Parathyroid adenoma (tissue), 2 donors: ENCODE measurements at regions not wholly inside any gene's neighbourhood (a gene's known extent, or its start where the extent isn't known, plus 50 kb on each side); places are given as distances from the start of the nearest gene placed in this dataset.

Experiments used
- H2AFZ ChIP-seq: fragments of 300-600 bp; sonication (generic); one replicate; pipeline ENCODE4 v1.7.0; 2017; ENCODE audit warnings: antibody characterized with exemption, mild to moderate bottlenecking
- H3K27ac ChIP-seq: fragments of 300-600 bp; sonication (generic); one replicate; pipeline ENCODE4 v1.7.0; 2017
- H3K27me3 ChIP-seq: fragments of 300-600 bp; sonication (generic); one replicate; pipeline ENCODE4 v1.7.0; 2017; ENCODE audit warnings: low read length; ENCODE audit not compliant: control insufficient read depth, insufficient read depth
- H3K36me3 ChIP-seq: fragments of 300-600 bp; sonication (generic); one replicate; pipeline ENCODE4 v1.7.0; 2017; ENCODE audit warnings: low read length; ENCODE audit not compliant: control insufficient read depth, insufficient read depth
- H3K4me1 ChIP-seq: fragments of 300-600 bp; sonication (generic); one replicate; pipeline ENCODE4 v1.7.0; 2017; ENCODE audit warnings: control low read depth
- H3K4me2 ChIP-seq: fragments of 300-600 bp; sonication (generic); one replicate; pipeline ENCODE4 v1.7.0; 2017; ENCODE audit warnings: low read length
- H3K4me3 ChIP-seq: fragments of 300-600 bp; sonication (generic); one replicate; pipeline ENCODE4 v1.7.0; 2017; ENCODE audit warnings: low read depth, low read length
- H3K79me2 ChIP-seq: fragments of 300-600 bp; sonication (generic); one replicate; pipeline ENCODE4 v1.7.0; 2017; ENCODE audit warnings: control low read depth
- H3K9ac ChIP-seq: fragments of 300-600 bp; sonication (generic); one replicate; pipeline ENCODE4 v1.7.0; 2017; ENCODE audit warnings: mild to moderate bottlenecking
- H3K9me3 ChIP-seq: fragments of 300-600 bp; sonication (generic); one replicate; pipeline ENCODE4 v1.7.0; 2017; ENCODE audit warnings: low read length; ENCODE audit not compliant: control insufficient read depth
- TF ChIP-seq, protein P1 (sequence below): fragments of 300-600 bp; sonication (generic); IDR thresholded peaks from one replicate; pipeline ENCODE4 v1.7.0; 2017; ENCODE audit warnings: antibody characterized with exemption, mild to moderate bottlenecking
- donor health status: primary hyperparathyroidism.

DNA sequence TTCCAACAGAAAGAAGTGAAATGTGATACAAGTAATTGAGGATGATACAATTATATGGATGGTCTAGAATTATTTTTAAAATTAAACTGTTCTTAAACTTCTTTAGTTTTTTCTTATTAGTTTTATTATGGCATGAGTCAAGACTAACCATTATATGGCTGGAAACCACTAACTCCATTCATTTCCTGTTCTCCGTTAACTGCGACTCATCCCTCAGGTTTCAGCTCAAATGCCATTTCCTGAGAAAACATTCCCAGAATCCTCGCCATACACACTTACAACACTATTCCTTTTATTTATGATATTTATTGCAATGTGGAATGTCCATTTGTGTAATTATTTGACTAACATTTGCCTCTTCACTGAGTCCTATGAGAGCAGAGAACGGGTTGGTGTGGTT is 394.1 kb downstream of the SOX2 start:
- TF ChIP-seq, protein P1, sequence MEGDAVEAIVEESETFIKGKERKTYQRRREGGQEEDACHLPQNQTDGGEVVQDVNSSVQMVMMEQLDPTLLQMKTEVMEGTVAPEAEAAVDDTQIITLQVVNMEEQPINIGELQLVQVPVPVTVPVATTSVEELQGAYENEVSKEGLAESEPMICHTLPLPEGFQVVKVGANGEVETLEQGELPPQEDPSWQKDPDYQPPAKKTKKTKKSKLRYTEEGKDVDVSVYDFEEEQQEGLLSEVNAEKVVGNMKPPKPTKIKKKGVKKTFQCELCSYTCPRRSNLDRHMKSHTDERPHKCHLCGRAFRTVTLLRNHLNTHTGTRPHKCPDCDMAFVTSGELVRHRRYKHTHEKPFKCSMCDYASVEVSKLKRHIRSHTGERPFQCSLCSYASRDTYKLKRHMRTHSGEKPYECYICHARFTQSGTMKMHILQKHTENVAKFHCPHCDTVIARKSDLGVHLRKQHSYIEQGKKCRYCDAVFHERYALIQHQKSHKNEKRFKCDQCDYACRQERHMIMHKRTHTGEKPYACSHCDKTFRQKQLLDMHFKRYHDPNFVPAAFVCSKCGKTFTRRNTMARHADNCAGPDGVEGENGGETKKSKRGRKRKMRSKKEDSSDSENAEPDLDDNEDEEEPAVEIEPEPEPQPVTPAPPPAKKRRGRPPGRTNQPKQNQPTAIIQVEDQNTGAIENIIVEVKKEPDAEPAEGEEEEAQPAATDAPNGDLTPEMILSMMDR: no peak
- Histone ChIP-seq H3K36me3 (no peaks in the 10 kb centered on the region), H3K9ac (no peak overlapping the region), H3K4me3 (no peak overlapping the region), H3K4me1 (no peaks in the 10 kb centered on the region), H2AFZ (no peak overlapping the region), H3K4me2 (no peak overlapping the region), H3K9me3 (peaks cover 2% of the 10 kb centered on the region), H3K27me3 (no peaks in the 10 kb centered on the region), H3K79me2 (no peaks in the 10 kb centered on the region), H3K27ac (no peak overlapping the region)

DNA sequence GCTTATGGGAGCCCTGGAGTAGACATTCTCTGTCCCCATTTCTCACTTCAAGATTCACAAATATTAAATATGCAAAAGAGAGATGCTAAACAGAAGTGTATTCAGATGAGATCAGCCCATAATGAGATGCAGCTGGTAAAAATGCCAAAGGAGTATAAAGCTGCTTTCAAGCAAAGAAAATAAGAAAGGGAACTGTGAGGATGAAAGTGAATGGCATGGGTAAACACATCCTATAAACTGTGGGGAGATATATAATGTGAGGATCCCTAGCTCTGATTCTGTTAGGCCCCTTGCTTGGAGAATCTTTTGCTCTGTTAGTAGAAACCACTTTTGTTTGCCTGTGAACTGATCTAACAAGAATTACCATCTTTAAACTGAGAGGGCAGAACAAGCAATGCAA is 396.6 kb downstream of the SOX2 start:
- H3K4me1 ChIP-seq: no peaks in the 10 kb centered on the region
- H2AFZ ChIP-seq: no peak overlapping the region
- H3K36me3 ChIP-seq: no peaks in the 10 kb centered on the region
- H3K9ac ChIP-seq: no peak overlapping the region
- no peaks in the 10 kb centered on the region for H3K79me2 ChIP-seq
- no peaks in the 10 kb centered on the region for H3K9me3 ChIP-seq
- no peak overlapping the region for H3K4me3 ChIP-seq
- H3K4me2 ChIP-seq: no peak overlapping the region
- H3K27ac ChIP-seq: no peak overlapping the region
- TF ChIP-seq, protein P1: no peak
- H3K27me3 ChIP-seq: no peaks in the 10 kb centered on the region

DNA sequence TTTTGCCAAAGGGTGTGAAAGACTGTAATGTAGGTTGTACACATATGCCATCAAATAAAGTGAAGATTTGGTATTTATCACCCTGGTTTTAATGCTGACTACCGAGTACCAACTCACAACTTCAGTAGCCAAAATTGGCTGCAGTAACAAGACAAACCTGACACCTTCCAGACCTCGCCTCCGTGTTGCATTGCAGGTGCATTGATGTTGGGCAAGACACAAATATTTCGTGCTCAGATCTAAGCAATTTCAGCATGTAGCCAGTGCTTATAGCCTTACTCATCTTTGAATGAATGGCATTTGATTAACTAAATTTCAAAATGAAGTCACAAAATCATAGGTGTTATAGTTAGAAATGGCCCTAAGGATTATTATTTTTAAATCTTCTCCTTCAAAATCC is 400.2 kb downstream of the SOX2 start:
- Histone ChIP-seq H3K4me3 (no peak overlapping the region), H3K27ac (no peak overlapping the region), H3K4me1 (no peaks in the 10 kb centered on the region), H3K4me2 (no peak overlapping the region), H3K27me3 (no peaks in the 10 kb centered on the region), H3K36me3 (no peaks in the 10 kb centered on the region), H2AFZ (no peak overlapping the region), H3K9me3 (no peaks in the 10 kb centered on the region), H3K79me2 (no peaks in the 10 kb centered on the region), H3K9ac (no peak overlapping the region)
- TF ChIP-seq, protein P1: no peak

DNA sequence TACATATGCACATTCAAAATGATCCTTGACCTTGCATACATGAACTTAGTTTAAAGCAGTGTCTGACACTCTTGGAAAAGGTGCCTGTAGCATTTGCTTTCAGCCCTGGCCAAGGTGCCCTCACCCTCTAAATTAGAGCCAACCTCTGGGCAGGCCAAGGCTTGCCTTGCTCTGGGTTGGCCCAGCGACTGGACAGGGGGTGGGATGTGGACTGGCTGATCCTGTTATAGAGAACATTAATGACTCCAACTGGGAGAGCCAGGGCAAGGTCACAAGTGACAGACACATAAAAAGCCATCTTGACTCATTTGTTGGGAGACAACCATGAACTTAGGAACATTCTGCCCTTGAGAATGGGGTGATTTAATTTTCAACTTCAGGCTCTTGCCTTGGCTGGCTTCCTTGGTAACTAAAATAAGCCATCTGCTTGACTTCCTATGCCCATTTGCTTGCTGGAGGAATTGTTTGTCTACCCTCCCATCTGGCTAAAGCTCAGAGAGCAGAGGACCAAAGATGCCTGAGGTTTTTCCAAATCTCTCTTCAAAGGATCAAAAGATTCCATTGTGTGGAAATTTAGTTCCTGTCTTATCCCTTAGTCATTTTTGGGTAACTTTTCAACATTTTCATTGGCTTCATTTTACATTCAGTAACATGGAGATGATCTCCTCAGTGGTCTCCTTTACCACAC is 403.7 kb downstream of the SOX2 start:
- Histone ChIP-seq H3K27me3 (no peaks in the 10 kb centered on the region), H3K4me2 (no peak overlapping the region), H3K79me2 (no peaks in the 10 kb centered on the region), H3K4me1 (no peaks in the 10 kb centered on the region), H3K9me3 (no peaks in the 10 kb centered on the region), H2AFZ (no peak overlapping the region), H3K9ac (no peak overlapping the region), H3K4me3 (no peak overlapping the region), H3K27ac (no peak overlapping the region), H3K36me3 (no peaks in the 10 kb centered on the region)
- TF ChIP-seq, protein P1: no peak

DNA sequence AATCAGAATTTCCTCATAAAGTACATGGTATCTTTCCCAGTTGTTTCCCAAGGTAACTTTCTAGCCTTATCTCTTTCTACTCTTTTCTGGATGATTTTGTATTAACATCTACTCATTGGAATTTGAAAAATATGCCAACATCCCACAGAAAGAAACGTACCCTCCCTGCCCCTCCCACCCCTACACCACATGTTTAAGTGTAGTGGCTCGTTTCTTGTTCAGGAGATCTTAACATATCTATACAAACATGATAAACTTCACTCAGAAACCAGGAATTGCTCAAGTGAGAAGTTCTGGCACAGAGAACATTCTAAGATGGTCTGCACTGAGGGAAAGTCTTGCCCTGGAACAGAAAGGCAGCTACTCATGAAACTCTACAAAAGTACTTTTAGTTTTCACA is 404.7 kb downstream of the SOX2 start:
- TF ChIP-seq, protein P1: no peak
- no peak overlapping the region for H3K9ac ChIP-seq
- no peak overlapping the region for H3K27ac ChIP-seq
- H3K4me2 ChIP-seq: no peak overlapping the region
- no peak overlapping the region for H3K4me3 ChIP-seq
- no peak overlapping the region for H2AFZ ChIP-seq
- H3K79me2 ChIP-seq: no peaks in the 10 kb centered on the region
- no peaks in the 10 kb centered on the region for H3K9me3 ChIP-seq
- no peaks in the 10 kb centered on the region for H3K36me3 ChIP-seq
- H3K27me3 ChIP-seq: no peaks in the 10 kb centered on the region
- H3K4me1 ChIP-seq: no peaks in the 10 kb centered on the region
